ENCODE measurements at regions not wholly inside any gene's neighbourhood (a gene's known extent, or its start where the extent isn't known, plus 50 kb on each side); places are given as distances from the start of the nearest gene placed in this dataset.

GRCh38 chr4:184907810-184908209 is 82.0 kb upstream of the ACSL1 start:
- ChIA-PET CTCF (interaction anchor here (0.9 kb wide), 1 partner anchor 28 kb away, joined by 3 read pairs; no protein-coding TSS in a partner anchor), POLR2A (no interaction called here)
- no peaks in the 10 kb centered on the region for H3K9me3 ChIP-seq (ENCODE audit: control insufficient read depth, insufficient read depth, low read depth, low read length)
- no peak overlapping the region for H3K4me3 ChIP-seq (ENCODE audit: low read depth, low read length)
- H3K4me1 ChIP-seq (ENCODE audit: control insufficient read depth, insufficient read depth, low read length): no peaks in the 10 kb centered on the region
- H3K36me3 ChIP-seq (ENCODE audit: control insufficient read depth in 2 of 2, insufficient read depth in 1 of 2, low read length in 2 of 2): no peaks in the 10 kb centered on the region
- TF ChIP-seq FEZF1 (tag by site-specific recombination; IDR thresholded peaks at IDR 0.05) (no peak), ZNF174 (tag by site-specific recombination; IDR thresholded peaks at IDR 0.05) (no peak), ZNF266 (tag by site-specific recombination; IDR thresholded peaks at IDR 0.05; ENCODE audit: low read depth) (no peak), HOXD13 (CRISPR knock-in tag; IDR thresholded peaks at IDR 0.05; ENCODE audit: borderline replicate concordance) (no peak), ZNF416 (tag by site-specific recombination; IDR thresholded peaks at IDR 0.05) (no peak), ZFP69B (tag by site-specific recombination; IDR thresholded peaks at IDR 0.05) (no peak), ZNF184 (tag by site-specific recombination; IDR thresholded peaks at IDR 0.05) (no peak), ZNF138 (tag by site-specific recombination; IDR thresholded peaks at IDR 0.05; ENCODE audit: borderline replicate concordance) (no peak), ZNF704 (tag by site-specific recombination; IDR thresholded peaks at IDR 0.05) (no peak), ZNF660 (tag by site-specific recombination; IDR thresholded peaks at IDR 0.05) (no peak)
- no peak overlapping the region for H3K27ac ChIP-seq (ENCODE audit: extremely low read depth, low read depth, low read length)

GRCh38 chr4:184911310-184911709 is 85.5 kb upstream of the ACSL1 start:
- no peaks in the 10 kb centered on the region for H3K9me3 ChIP-seq (ENCODE audit: control insufficient read depth, insufficient read depth, low read depth, low read length)
- no peak overlapping the region for H3K27ac ChIP-seq (ENCODE audit: extremely low read depth, low read depth, low read length)
- no peaks in the 10 kb centered on the region for H3K36me3 ChIP-seq (ENCODE audit: control insufficient read depth in 2 of 2, insufficient read depth in 1 of 2, low read length in 2 of 2)
- H3K4me3 ChIP-seq (ENCODE audit: low read depth, low read length): no peak overlapping the region
- no peaks in the 10 kb centered on the region for H3K4me1 ChIP-seq (ENCODE audit: control insufficient read depth, insufficient read depth, low read length)
- TF ChIP-seq ZNF747 (tag by site-specific recombination; IDR thresholded peaks at IDR 0.05) (no peak), ZNF501 (tag by site-specific recombination; IDR thresholded peaks at IDR 0.05) (no peak), BCL11B (tag by site-specific recombination; IDR thresholded peaks at IDR 0.05; ENCODE audit: low read depth) (no peak), YY2 (tag by site-specific recombination; IDR thresholded peaks at IDR 0.05) (no peak), ZNF658 (tag by site-specific recombination; IDR thresholded peaks at IDR 0.05) (no peak), ZNF221 (tag by site-specific recombination; IDR thresholded peaks at IDR 0.05; ENCODE audit: borderline replicate concordance) (no peak), ZNF133 (tag by site-specific recombination; IDR thresholded peaks at IDR 0.05) (no peak), ZNF391 (tag by site-specific recombination; IDR thresholded peaks at IDR 0.05; ENCODE audit: borderline replicate concordance, low read depth) (no peak), ATF2 (tag by site-specific recombination; IDR thresholded peaks at IDR 0.05; ENCODE audit: low read depth) (no peak), ZIC2 (tag by site-specific recombination; IDR thresholded peaks at IDR 0.05) (no peak), ZBTB44 (tag by site-specific recombination; IDR thresholded peaks at IDR 0.05) (no peak), ZFP3 (tag by site-specific recombination; IDR thresholded peaks at IDR 0.05; ENCODE audit: low read depth) (no peak)
- ChIA-PET CTCF (no interaction called here), POLR2A (interaction anchor here (0.5 kb wide), 1 partner anchor 178 kb away, joined by 4 read pairs; no protein-coding TSS in a partner anchor)

Measured in HEK293 (cell line).